Activated CD8-positive, alpha-beta T cell treated with anti-CD3 and anti-CD28 coated beads for 36 hours (primary cell): ENCODE measurements at regions not wholly inside any gene's neighbourhood (a gene's known extent, or its start where the extent isn't known, plus 50 kb on each side); places are given as distances from the start of the nearest gene placed in this dataset.

Experiments used
- ATAC-seq: fragments of 200-7000 bp; cut with Tn5 transposase; one replicate; pipeline ENCODE4 v1.10.0; 2021; ENCODE audit warnings: mild to moderate bottlenecking, moderate library complexity
- CTCF ChIA-PET: fragments of 350-600 bp; sonication (Branson Sonifier 250); formaldehyde crosslinking; loops from one replicate; lab custom pipeline; 2021; ENCODE audit warnings: antibody characterized with exemption; lab: Charles Lee
- POLR2A ChIA-PET: fragments of 350-600 bp; sonication (Branson Sonifier 250); formaldehyde crosslinking; loops from one replicate; lab custom pipeline; 2021; ENCODE audit warnings: antibody characterized with exemption; lab: Charles Lee
- DNase-seq: peaks from one replicate; pipeline ENCODE4 v3.0.0-alpha.2; 2020
- H3K27ac Mint-ChIP-seq: one replicate; pipeline ENCODE4 v1.8.0; 2021; ENCODE audit warnings: mild to moderate bottlenecking, mixed read lengths
- H3K27me3 Mint-ChIP-seq: one replicate; pipeline ENCODE4 v1.8.0; 2021; ENCODE audit warnings: mixed read lengths
- H3K36me3 Mint-ChIP-seq: one replicate; pipeline ENCODE4 v1.8.0; 2021; ENCODE audit warnings: low read depth, mixed read lengths
- H3K4me1 Mint-ChIP-seq: one replicate; pipeline ENCODE4 v1.8.0; 2021; ENCODE audit warnings: low read depth, mixed read lengths
- H3K4me3 Mint-ChIP-seq: one replicate; pipeline ENCODE4 v1.8.0; 2021; ENCODE audit warnings: mild to moderate bottlenecking, moderate library complexity, mixed read lengths
- H3K9me3 Mint-ChIP-seq: one replicate; pipeline ENCODE4 v1.8.0; 2021; ENCODE audit warnings: mixed read lengths
- intact Hi-C: fragments of 100-400 bp; cut with micrococcal nuclease; formaldehyde crosslinking; loops from one replicate; pipeline ENCODE4 v1.10.0; 2022
- TF ChIP-seq, protein P1 (sequence below): fragments of 200-600 bp; IDR thresholded peaks from one replicate; pipeline ENCODE4 v1.8.0; 2022; ENCODE audit warnings: antibody characterized with exemption, mild to moderate bottlenecking

DNA sequence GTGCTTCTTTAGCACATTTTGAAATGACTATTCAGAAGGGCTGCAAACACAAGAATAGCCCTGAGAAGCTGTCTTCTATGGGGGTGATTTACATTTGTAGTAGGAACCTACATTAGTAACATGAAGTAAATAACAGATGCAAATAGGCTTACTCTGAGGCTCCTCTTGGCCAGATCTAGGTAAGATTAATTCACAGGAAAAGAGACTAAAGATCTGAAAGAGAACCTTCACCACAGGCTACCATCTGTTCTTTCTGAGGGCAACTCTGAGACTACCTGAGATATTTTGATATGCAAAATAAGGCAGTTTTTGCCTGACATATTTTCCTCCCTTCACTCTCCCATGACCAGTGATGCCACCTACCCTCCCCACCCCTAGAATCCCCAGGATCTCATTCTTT lies 1267.8 kb downstream of the PLA2G4A start:
- H3K4me3 Mint-ChIP-seq = no peak overlapping the region
- intact Hi-C loops = no loop called here
- no peaks in the 10 kb centered on the region for H3K36me3 Mint-ChIP-seq
- ChIA-PET CTCF (no interaction called here), POLR2A (no interaction called here)
- TF ChIP-seq, protein P1, sequence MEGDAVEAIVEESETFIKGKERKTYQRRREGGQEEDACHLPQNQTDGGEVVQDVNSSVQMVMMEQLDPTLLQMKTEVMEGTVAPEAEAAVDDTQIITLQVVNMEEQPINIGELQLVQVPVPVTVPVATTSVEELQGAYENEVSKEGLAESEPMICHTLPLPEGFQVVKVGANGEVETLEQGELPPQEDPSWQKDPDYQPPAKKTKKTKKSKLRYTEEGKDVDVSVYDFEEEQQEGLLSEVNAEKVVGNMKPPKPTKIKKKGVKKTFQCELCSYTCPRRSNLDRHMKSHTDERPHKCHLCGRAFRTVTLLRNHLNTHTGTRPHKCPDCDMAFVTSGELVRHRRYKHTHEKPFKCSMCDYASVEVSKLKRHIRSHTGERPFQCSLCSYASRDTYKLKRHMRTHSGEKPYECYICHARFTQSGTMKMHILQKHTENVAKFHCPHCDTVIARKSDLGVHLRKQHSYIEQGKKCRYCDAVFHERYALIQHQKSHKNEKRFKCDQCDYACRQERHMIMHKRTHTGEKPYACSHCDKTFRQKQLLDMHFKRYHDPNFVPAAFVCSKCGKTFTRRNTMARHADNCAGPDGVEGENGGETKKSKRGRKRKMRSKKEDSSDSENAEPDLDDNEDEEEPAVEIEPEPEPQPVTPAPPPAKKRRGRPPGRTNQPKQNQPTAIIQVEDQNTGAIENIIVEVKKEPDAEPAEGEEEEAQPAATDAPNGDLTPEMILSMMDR = no peak
- DNase-seq (no peak), ATAC-seq (no peak)
- H3K27me3 Mint-ChIP-seq = no peaks in the 10 kb centered on the region
- H3K27ac Mint-ChIP-seq = no peak overlapping the region
- peaks cover 5% of the 10 kb centered on the region for H3K9me3 Mint-ChIP-seq
- H3K4me1 Mint-ChIP-seq = no peaks in the 10 kb centered on the region

- no peak for ATAC-seq
- no peak for DNase-seq
- no peaks in the 10 kb centered on the region for H3K4me1 Mint-ChIP-seq
- no peaks in the 10 kb centered on the region for H3K36me3 Mint-ChIP-seq
- H3K4me3 Mint-ChIP-seq = no peak overlapping the region
- H3K27ac Mint-ChIP-seq = no peak overlapping the region
- ChIA-PET CTCF (no interaction called here), POLR2A (no interaction called here)
- no peaks in the 10 kb centered on the region for H3K27me3 Mint-ChIP-seq
- intact Hi-C loops = no loop called here
- peaks cover 5% of the 10 kb centered on the region for H3K9me3 Mint-ChIP-seq
- TF ChIP-seq, protein P1 = no peak
Observed at GRCh38 chr1:188117436-188117835, 1288.7 kb downstream of the PLA2G4A start.

- Mint-ChIP-seq H3K4me3 (no peak overlapping the region), H3K27ac (no peak overlapping the region), H3K9me3 (peaks cover 1% of the 10 kb centered on the region), H3K4me1 (no peaks in the 10 kb centered on the region), H3K36me3 (no peaks in the 10 kb centered on the region), H3K27me3 (no peaks in the 10 kb centered on the region)
- intact Hi-C loops = no loop called here
- DNase-seq (no peak), ATAC-seq (no peak)
- TF ChIP-seq, protein P1 = no peak
- ChIA-PET CTCF (no interaction called here), POLR2A (no interaction called here)
Observed at GRCh38 chr1:188122646-188123045, 1293.9 kb downstream of the PLA2G4A start.

DNA sequence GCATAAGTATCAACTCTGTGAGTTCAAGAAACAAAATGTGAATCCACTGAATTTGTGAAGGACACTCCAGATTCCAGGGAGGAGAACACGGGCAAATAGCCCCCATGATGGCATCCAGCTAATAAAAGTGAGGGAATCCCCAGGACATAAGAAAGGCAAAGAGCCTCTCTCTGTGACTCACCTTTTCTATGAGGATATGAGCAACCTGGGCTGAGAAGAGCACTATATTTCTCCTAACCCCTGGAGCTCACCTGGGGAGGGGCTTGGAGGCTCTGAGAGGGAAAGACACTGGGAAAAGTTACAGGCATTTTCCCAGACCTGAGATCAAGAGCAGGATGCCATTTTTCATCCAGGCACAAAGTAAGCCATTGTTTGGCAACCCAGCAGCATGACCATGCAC lies 1298.8 kb downstream of the PLA2G4A start:
- no peak overlapping the region for H3K27ac Mint-ChIP-seq
- no peaks in the 10 kb centered on the region for H3K36me3 Mint-ChIP-seq
- CTCF ChIA-PET = no interaction called here

GRCh38 chr1:188128761-188129160 lies 1300.0 kb downstream of the PLA2G4A start:
- no peak overlapping the region for H3K4me3 Mint-ChIP-seq

More for the DNA sequence above, 1298.8 kb downstream of the PLA2G4A start:
- intact Hi-C loops = no loop called here
- POLR2A ChIA-PET = no interaction called here
- Mint-ChIP-seq H3K27me3 (no peaks in the 10 kb centered on the region), H3K4me3 (no peak overlapping the region), H3K4me1 (no peaks in the 10 kb centered on the region), H3K9me3 (peaks cover 3% of the 10 kb centered on the region)
- TF ChIP-seq, protein P1 = no peak
- ATAC-seq (no peak), DNase-seq (no peak)

More at GRCh38 chr1:188128761-188129160, 1300.0 kb downstream of the PLA2G4A start:
- TF ChIP-seq, protein P1 = no peak
- CTCF ChIA-PET = no interaction called here
- Mint-ChIP-seq H3K36me3 (no peaks in the 10 kb centered on the region), H3K27ac (no peak overlapping the region), H3K27me3 (no peaks in the 10 kb centered on the region), H3K9me3 (peaks cover 5% of the 10 kb centered on the region), H3K4me1 (no peaks in the 10 kb centered on the region)
- intact Hi-C loops = no loop called here
- POLR2A ChIA-PET = no interaction called here
- no peak for ATAC-seq
- no peak for DNase-seq
